ENCODE measurements at regions not wholly inside any gene's neighbourhood (a gene's known extent, or its start where the extent isn't known, plus 50 kb on each side); places are given as distances from the start of the nearest gene placed in this dataset.

GRCh38 chr9:29637471-29638237 is 2064.4 kb upstream of the C9orf72 start:
- H3F3A ChIP-seq (ENCODE audit: control insufficient read depth, insufficient read depth) = no peaks in the 10 kb centered on the region

GRCh38 chr9:29640507-29640906 is 2067.2 kb upstream of the C9orf72 start:
- no peaks in the 10 kb centered on the region for H4K20me1 ChIP-seq (ENCODE audit: control insufficient read depth, insufficient read depth, low read depth, low read length)
- no peak overlapping the region for H3K4me2 ChIP-seq (ENCODE audit: low read length)
- H3K4me3 ChIP-seq (ENCODE audit: low read length) = no peak overlapping the region
- H3K27me3 ChIP-seq (ENCODE audit: control insufficient read depth, low read length) = no peaks in the 10 kb centered on the region
- H3K9me3 ChIP-seq (ENCODE audit: control insufficient read depth, insufficient read depth, low read length) = no peaks in the 10 kb centered on the region
- H3K27ac ChIP-seq (ENCODE audit: low read depth, low read length) = no peak overlapping the region
- no peaks in the 10 kb centered on the region for H3K36me3 ChIP-seq (ENCODE audit: control insufficient read depth, low read length)
- no peaks in the 10 kb centered on the region for H3K79me2 ChIP-seq (ENCODE audit: control insufficient read depth, low read length)
- no peaks in the 10 kb centered on the region for H3K9me2 ChIP-seq (replicated peaks; ENCODE audit: control insufficient read depth, low read length)
- no peak for TF ChIP-seq CTCF (IDR thresholded peaks at IDR 0.05; ENCODE audit: low read depth, low read length, poor library complexity, severe bottlenecking)
- TF ChIP-seq EZH2phosphoT487 (IDR thresholded peaks at IDR 0.05; ENCODE audit: borderline replicate concordance, low read length) = no peak
- H3K4me1 ChIP-seq (ENCODE audit: control insufficient read depth, low read length) = no peaks in the 10 kb centered on the region
- H3F3A ChIP-seq (ENCODE audit: control insufficient read depth, insufficient read depth) = no peaks in the 10 kb centered on the region

More at GRCh38 chr9:29637471-29638237, 2064.4 kb upstream of the C9orf72 start:
- H4K20me1 ChIP-seq (ENCODE audit: control insufficient read depth, insufficient read depth, low read depth, low read length) = no peaks in the 10 kb centered on the region
- H3K4me3 ChIP-seq (ENCODE audit: low read length) = no peak overlapping the region
- H3K4me2 ChIP-seq (ENCODE audit: low read length) = no peak overlapping the region
- no peaks in the 10 kb centered on the region for H3K4me1 ChIP-seq (ENCODE audit: control insufficient read depth, low read length)
- H3K36me3 ChIP-seq (ENCODE audit: control insufficient read depth, low read length) = no peaks in the 10 kb centered on the region
- H3K9me3 ChIP-seq (ENCODE audit: control insufficient read depth, insufficient read depth, low read length) = no peaks in the 10 kb centered on the region
- H3K27ac ChIP-seq (ENCODE audit: low read depth, low read length) = no peak overlapping the region
- H3K79me2 ChIP-seq (ENCODE audit: control insufficient read depth, low read length) = no peaks in the 10 kb centered on the region
- H3K27me3 ChIP-seq (ENCODE audit: control insufficient read depth, low read length) = no peaks in the 10 kb centered on the region
- no peak for TF ChIP-seq EZH2phosphoT487 (IDR thresholded peaks at IDR 0.05; ENCODE audit: borderline replicate concordance, low read length)
- no peak for TF ChIP-seq CTCF (IDR thresholded peaks at IDR 0.05; ENCODE audit: low read depth, low read length, poor library complexity, severe bottlenecking)
- H3K9me2 ChIP-seq (replicated peaks; ENCODE audit: control insufficient read depth, low read length) = no peaks in the 10 kb centered on the region

GRCh38 chr9:29644514-29644913 is 2071.2 kb upstream of the C9orf72 start:
- Histone ChIP-seq H3K36me3 (ENCODE audit: control insufficient read depth, low read length) (no peaks in the 10 kb centered on the region), H3F3A (ENCODE audit: control insufficient read depth, insufficient read depth) (no peaks in the 10 kb centered on the region), H3K9me2 (replicated peaks; ENCODE audit: control insufficient read depth, low read length) (no peaks in the 10 kb centered on the region), H4K20me1 (ENCODE audit: control insufficient read depth, insufficient read depth, low read depth, low read length) (no peaks in the 10 kb centered on the region), H3K79me2 (ENCODE audit: control insufficient read depth, low read length) (no peaks in the 10 kb centered on the region), H3K4me1 (ENCODE audit: control insufficient read depth, low read length) (no peaks in the 10 kb centered on the region), H3K27me3 (ENCODE audit: control insufficient read depth, low read length) (no peaks in the 10 kb centered on the region), H3K27ac (ENCODE audit: low read depth, low read length) (no peak overlapping the region), H3K4me3 (ENCODE audit: low read length) (no peak overlapping the region), H3K9me3 (ENCODE audit: control insufficient read depth, insufficient read depth, low read length) (no peaks in the 10 kb centered on the region), H3K4me2 (ENCODE audit: low read length) (no peak overlapping the region)
- TF ChIP-seq CTCF (IDR thresholded peaks at IDR 0.05; ENCODE audit: low read depth, low read length, poor library complexity, severe bottlenecking) = no peak
- no peak for TF ChIP-seq EZH2phosphoT487 (IDR thresholded peaks at IDR 0.05; ENCODE audit: borderline replicate concordance, low read length)

All from DOHH2 (cell line).